RCC 7860 (cell line): ENCODE measurements at regions not wholly inside any gene's neighbourhood (a gene's known extent, or its start where the extent isn't known, plus 50 kb on each side); places are given as distances from the start of the nearest gene placed in this dataset.
"Not testable (repeated sequence)": the region's sequence is repeated elsewhere in the genome, so short reads cannot be mapped to it uniquely, and the experiment has no call there.

Source experiments
- DNase-seq: peaks from one replicate; pipeline ENCODE4 v3.0.0-alpha.2; 2015; ENCODE audit warnings: low spot score
- FAIRE-seq: peaks from 2 replicates; lab custom pipeline; 2012; peaks lifted over from hg19 to GRCh38; lab: Jason Lieb, UNC

DNA sequence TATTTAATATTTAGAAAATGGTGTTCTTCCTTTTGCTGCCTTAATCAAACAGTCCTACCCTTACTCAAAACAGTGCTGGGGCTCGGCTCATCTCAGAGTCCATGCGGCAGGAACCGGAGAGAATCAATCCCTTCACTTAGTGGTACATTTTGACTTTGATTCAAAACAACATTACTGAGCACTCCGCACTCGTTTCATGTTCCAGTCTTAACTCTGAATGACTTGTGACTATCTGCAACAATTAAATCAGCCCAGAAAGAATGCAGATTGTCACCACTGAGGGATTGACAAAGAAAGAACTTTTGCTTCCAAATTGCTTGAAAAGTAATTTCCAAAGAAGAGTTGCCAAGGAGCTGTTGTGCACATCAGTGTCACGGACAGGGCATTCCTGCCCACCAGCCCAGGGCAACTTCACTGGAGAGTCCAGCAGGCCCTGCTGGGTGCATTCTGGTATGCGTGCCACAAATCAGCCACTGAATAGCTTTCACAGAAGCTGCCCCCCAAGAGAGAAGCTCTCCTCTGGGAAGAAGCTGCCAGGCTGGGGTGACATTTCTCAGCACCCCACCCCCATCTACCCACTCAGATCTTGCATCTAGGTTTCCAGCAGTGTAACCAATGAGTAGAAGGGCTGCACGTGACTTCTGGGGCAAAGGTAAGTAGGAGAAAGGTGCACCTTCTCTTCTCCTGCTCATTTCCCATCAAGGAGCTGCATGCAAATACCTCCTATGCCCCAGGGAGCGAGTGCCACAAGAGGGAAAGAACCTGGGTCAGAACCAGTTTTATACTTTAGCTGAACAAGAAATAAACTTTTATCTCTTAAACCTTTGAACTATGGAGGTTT, 84.6 kb upstream of the ATP8B1 start:
- DNase-seq (no peak), FAIRE-seq (no peak)

DNA sequence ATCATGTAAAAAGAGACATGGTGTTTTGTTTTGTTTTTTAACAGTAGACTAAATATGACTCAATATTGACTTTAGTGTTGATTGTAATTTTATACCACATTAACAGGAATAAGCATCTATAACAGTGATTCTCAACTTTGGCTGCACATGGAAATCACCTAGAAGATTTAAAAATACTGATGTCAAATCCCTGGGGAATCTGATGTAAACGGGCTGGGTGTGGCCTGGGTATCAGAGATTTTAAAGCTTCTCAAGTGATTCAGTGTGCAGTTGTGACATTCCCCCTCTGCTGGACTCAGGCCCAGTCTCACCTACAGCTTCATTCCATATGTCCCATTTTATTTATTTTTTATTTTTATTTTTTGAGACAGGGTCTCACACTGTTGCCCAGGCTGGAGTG, 82.8 kb upstream of the ATP8B1 start:
- DNase-seq (no peak), FAIRE-seq (no peak)

DNA sequence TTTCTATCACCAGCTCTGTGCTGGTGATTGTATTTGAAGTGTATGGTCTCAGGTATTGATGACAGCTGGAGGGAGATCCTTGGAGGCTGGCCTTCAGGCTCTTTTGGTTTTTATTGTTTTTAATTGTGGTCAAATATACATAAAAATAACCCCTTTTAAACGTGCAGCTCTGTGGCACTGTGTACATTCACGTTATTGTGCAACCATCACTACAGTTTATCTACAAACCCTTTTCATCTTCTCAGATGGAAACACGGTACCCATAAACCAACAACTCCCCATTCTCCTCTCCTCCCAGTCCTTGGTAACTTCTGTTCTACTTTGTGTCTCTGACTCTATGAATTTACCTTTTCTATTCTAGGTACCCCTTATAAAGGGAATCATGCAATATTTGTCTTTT, 79.3 kb upstream of the ATP8B1 start:
- no peak for FAIRE-seq

DNA sequence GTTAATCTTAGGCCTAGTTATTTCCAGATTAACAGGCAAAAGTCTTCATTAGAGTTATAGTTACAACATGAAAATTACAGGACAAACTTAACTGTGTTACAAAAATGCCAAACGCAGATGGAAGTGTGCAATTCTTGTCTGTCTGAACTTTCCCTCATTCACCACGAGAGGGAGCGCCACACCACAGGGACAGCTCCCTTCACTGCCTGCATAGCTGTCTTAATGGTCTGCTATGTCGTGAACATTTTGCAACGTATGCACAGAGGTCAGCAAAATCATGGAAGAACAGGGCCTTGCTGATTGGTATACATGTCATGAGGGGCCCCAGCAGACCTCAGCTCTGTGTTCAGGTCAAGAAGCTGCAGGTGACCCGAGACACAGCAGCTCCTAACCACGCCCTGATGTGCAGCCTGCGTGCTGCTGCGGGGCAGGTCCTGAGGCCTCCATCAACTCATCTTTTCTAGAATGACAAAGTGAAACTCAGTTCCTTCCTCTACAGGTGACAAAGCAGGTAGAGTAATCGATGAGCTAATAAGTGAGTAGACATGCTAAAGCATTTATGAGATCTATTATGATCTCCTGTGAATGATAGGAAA, 78.8 kb upstream of the ATP8B1 start:
- peak; percentile 48 for DNase-seq
- no peak for FAIRE-seq

More for the DNA sequence above, 79.3 kb upstream of the ATP8B1 start:
- DNase-seq = no peak

DNA sequence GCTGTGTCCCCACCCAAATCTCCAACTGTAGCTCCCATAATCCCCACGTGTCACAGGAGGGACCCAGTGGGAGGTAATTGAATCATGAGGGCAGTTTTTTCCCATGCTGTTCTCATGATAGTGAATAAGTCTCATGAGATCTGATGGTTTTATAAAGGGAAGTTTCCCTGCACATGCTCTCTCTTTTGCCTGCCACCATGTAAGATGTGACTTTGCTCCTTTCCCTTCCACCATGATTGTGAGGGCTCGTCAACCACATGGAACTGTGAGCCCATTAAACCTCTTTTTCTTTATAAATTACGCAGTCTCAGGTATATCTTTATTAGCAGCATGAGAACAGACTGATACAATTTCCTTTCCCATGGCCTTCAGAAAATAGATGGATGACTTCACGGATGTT, 76.8 kb upstream of the ATP8B1 start:
- DNase-seq, FAIRE-seq: not testable (repeated sequence)

DNA sequence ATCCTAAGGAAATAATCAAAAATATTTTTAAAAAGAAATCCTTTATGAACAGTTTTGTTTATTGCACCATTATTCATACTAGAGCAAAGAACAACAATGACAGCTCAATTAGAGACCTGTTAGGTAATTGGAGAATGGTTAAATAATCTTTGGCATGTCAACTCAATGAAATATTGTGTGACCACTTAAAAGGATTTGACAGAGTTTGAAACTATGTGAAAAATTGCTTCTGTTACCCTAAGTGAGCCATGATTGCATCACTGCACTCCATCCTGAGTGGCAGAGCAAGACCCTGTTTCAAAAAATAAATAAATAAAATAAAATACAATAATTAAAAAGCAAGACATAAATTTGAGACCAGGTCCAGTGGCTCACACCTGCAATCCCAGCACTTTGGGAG, 66.1 kb upstream of the ATP8B1 start:
- DNase-seq (no peak), FAIRE-seq (no peak)

DNA sequence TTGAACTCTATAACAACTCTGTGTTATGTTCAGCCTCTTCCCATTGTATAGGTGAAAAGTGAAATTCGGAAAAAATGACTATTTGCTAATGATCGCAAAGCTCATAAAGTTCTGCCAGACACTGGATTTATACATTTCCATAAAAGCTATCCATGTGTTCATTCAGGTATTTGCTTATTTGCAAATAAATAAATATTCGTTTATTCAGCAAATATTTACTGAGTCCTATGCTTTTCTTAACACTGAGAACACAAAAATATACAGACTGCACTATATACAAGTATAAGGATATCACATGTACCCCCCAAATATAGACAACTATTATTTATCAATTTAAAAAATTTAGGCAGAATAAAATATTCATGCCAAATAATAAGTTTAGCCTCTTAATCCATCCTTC, 63.2 kb upstream of the ATP8B1 start:
- FAIRE-seq (no peak), DNase-seq (no peak)

DNA sequence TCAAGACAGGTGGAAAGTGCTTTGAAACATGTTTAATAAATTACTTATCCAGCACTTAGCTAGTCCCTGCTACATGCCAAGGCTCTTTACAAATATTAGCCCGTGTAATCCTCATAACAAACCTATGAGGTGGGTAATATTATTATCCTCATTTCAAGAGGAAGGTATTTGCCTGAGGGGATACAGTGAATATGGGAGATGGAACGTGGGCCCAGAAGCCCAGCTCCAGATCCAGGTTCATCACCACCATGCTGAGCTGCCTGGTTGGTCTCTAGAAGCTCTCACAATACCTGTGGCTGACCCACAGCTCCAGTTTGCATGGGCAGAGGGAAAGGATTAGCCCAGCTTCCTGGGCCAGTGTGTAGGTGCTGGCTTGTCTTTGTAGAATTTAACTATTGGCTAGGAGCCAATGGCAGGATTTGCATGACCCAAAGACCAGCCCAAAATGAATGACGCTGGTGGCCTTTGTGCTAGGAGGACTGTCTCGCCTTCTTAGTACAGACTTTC, 61.6 kb upstream of the ATP8B1 start:
- DNase-seq (no peak), FAIRE-seq (no peak)

DNA sequence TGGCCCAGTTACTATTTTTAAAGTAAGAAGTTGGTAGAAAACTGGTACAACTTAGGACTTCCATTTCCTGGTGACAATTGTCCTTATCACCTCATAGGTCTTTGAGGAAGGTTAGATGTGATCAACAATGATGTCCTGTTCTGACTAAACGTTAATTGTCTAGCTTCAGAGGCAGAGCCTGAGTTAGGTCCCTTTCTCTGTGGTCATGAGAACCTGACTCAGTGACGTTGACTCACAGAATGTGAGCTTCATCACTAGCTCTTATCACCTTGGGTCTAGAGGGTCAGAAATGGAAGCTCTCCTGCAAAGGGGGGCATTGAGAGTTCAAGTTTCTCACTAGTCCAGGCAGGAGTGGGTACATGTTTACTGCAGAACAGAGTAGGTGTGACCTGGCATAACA, 60.6 kb upstream of the ATP8B1 start:
- DNase-seq (peak; percentile 50), FAIRE-seq (no peak)

DNA sequence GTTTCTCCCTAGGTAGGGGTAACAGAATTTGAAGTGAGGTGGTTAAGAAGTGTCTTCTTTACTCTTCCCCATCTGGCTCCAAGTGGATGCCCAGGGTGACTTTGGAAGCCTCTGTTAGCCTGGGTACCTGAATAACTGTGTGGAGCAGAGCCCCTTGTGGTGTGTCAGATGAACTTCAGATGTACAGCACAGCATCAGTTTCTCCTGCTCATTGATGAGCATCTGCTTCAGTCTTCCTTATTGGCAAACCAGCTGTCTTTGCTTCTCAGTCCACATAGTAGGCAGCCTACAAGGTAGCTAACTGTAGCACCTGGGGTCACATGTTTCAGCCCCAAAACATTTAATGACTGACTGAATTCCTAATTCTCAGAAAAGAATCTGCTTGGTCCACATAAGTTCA, 56.2 kb upstream of the ATP8B1 start:
- DNase-seq (no peak), FAIRE-seq (no peak)

DNA sequence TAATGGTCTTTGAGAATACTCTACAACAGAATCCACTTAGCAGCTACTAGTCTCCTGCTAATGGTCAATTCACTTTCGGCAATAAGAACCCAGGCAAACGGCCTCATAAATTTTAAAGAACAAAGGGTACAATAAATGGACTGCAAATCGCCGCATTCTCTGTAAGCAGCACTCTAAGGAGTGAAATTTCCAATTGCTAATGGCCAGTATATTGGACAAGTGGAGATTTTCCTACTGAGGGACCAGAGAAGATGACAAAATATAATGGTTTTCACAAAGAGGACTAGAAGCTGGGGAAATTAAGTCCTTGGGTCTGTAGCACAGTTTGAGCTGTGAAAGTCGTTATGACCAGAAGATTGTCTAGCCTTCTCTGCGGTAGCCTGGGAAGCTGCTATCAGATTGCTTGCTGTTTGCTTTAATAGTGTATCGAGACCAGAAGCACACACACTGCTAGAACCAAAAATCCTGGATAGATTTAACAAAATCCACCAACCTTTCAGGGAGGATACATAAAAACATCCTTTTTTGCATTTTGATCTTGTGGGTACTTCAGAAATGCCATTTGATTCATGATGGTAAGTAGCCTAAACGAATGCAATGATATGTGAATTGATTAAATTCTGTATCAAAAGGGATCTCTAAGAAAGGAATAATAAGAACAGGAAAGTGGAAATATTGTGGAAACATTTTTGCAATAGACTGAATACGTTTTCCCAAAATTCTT, 53.6 kb upstream of the ATP8B1 start:
- DNase-seq (no peak), FAIRE-seq (no peak)

DNA sequence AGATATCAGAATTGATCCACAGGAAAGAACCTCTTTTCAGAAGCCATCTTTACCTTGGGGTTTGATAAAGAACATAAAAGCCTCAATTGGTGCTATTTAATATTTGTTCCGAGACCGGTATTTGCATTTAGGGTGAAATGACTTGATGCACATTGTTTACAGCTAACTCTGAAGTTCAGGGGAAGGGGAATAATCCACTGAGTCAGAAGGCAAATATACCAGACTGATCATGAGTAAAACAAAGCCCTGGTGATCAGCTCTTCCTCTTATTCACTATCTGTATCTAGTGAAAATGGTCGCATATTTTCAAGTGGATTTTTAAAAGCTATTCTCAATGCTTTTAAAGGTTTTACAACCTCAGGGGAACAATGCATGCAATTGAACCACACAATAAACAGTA, 53.0 kb upstream of the ATP8B1 start:
- no peak for FAIRE-seq
- no peak for DNase-seq

DNA sequence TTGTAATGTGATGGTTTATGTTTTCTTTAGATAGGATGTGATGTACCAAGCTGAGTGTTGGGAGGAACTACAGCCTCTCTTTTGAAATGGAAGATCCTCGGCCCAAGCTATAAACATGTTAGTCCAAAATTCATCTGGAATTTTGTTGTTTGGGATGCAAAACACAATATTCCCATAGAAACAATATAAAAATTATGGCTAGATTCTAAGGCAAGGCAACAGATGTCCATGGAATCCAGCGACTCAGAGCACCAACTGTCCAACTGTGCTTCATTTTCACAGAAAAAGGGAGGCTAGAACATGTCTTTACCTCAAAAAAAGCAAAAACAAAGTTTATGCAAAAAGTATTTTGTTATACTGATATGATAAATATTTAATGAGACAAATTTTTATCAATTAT, 52.4 kb upstream of the ATP8B1 start:
- FAIRE-seq = no peak
- DNase-seq = no peak

DNA sequence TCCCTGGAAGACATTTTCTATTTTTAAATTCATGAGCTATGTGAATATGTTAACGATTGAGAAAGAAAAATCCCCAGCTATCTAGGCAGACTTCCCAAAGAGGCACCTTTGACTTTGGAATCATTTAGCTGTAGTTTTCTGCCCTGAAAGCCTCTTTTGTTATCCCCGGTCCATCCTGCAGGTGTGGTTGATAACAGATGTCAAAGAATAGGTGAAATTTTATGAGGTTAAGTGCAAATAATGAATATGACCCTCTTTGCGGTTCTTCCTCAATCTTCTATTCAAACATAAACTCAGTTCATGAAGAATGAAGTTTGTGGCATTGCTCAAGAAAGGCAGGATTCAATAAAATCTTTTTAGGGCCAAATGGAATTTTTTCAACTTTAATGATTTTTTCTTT, 51.6 kb upstream of the ATP8B1 start:
- no peak for DNase-seq
- FAIRE-seq = no peak

DNA sequence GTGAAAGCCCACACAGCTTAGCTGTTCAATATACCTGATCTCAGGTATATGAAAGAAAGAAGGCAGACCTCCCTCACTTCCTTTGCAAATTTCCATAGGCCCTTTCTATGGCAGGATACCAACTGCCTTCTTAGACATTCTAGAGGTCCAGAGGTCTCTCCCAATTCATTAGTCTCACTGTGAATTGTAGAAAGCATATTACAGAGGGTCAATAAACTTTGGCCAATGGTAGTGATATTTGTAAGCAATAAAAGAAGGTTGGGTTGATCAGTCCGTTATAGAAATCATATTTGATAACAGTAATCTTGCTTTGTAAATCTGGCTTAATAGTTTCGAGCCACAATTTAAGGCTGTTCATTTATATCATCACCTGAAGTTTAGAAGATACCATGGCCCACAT, 50.7 kb upstream of the ATP8B1 start:
- no peak for DNase-seq
- no peak for FAIRE-seq

DNA sequence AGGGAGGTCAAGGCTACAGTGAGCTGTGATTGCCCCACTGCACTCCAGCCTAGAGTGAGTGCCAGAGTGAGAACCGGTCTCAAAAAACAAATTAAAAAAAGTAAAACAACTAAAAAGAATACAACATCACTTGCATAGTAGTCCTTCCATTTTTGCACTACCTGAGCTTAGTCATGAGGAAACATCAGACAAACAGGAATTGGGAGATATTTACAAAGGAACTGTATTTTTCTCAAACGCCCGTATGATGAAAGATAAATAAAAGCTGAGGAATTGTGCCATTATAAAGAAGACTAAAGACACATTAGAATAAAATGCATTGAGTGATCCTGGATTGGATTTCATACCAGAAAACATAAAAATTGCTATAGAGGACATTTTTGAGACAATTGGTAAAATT, 50.0 kb upstream of the ATP8B1 start:
- FAIRE-seq = no peak

More for the DNA sequence above, 50.0 kb upstream of the ATP8B1 start:
- DNase-seq = no peak
